ENCODE measurements at regions not wholly inside any gene's neighbourhood (a gene's known extent, or its start where the extent isn't known, plus 50 kb on each side); places are given as distances from the start of the nearest gene placed in this dataset.

- Histone ChIP-seq H3K23me2 (ENCODE audit: low read depth, low read length) (no peaks in the 10 kb centered on the region), H2AK5ac (ENCODE audit: low read depth, low read length) (no peak overlapping the region), H3K56ac (replicated peaks; ENCODE audit: insufficient read length, low read depth, low read length) (no peak overlapping the region), H2BK5ac (ENCODE audit: low read depth, low read length) (no peak overlapping the region), H3K27me3 (replicated peaks in 1 of 4; ENCODE audit: control insufficient read depth in 3 of 4, extremely low read depth in 1 of 4, insufficient read depth in 3 of 4, low read length in 3 of 4) (no peaks in the 10 kb centered on the region; a peak in 1 of 7 replicates), H3K79me1 (ENCODE audit: low read depth, low read length) (no peaks in the 10 kb centered on the region), H3K23ac (ENCODE audit: insufficient read length) (no peak overlapping the region), H3K4me3 (ENCODE audit: extremely low read depth in 1 of 4, insufficient read depth in 2 of 4, low read depth in 3 of 4, low read length in 4 of 4) (no peak overlapping the region), H3K9ac (replicated peaks in 1 of 4; ENCODE audit: extremely low read depth in 1 of 4, low read depth in 3 of 4, low read length in 3 of 4) (no peak overlapping the region), H3K4me2 (ENCODE audit: insufficient read depth in 1 of 2, low read depth in 2 of 2, low read length in 2 of 2) (no peak overlapping the region), H4K91ac (replicated peaks; ENCODE audit: insufficient read length, low read length) (no peak overlapping the region), H3K36me3 (ENCODE audit: control insufficient read depth in 2 of 4, insufficient read depth in 4 of 4, low read length in 3 of 4) (no peaks in the 10 kb centered on the region), H2AFZ (ENCODE audit: low read length) (no peak overlapping the region), H2BK12ac (ENCODE audit: low read depth, low read length) (no peak overlapping the region), H2BK120ac (replicated peaks; ENCODE audit: low read depth, low read length) (no peak overlapping the region), H4K8ac (ENCODE audit: extremely low read depth, insufficient read depth, low read length) (no peak overlapping the region), H4K20me1 (replicated peaks in 1 of 2; ENCODE audit: control insufficient read depth in 1 of 2, insufficient read depth in 2 of 2, low read length in 2 of 2) (no peaks in the 10 kb centered on the region), H3K9me3 (ENCODE audit: insufficient read depth in 2 of 2, low read depth in 1 of 2, low read length in 1 of 2) (no peaks in the 10 kb centered on the region; a peak in 1 of 4 replicates), H3K4me1 (replicated peaks in 1 of 4; ENCODE audit: control insufficient read depth in 3 of 4, insufficient read depth in 4 of 4, low read length in 3 of 4) (no peaks in the 10 kb centered on the region), H3K79me2 (ENCODE audit: control insufficient read depth in 1 of 2, insufficient read depth in 2 of 2, low read length in 2 of 2) (no peaks in the 10 kb centered on the region), H3K4ac (replicated peaks; ENCODE audit: insufficient read length, low read depth, low read length) (no peak overlapping the region), H3K18ac (ENCODE audit: extremely low read depth, low read length) (no peak overlapping the region), H2BK15ac (ENCODE audit: low read length) (no peak overlapping the region), H3K27ac (ENCODE audit: low read depth, low read length) (no peak overlapping the region), H4K5ac (ENCODE audit: insufficient read length, low read depth, low read length) (no peak overlapping the region), H2BK20ac (ENCODE audit: low read length) (no peak overlapping the region), H3K14ac (ENCODE audit: insufficient read length) (no peak overlapping the region)
- DNase-seq (ENCODE audit: low read depth in 1 of 2, low spot score in 2 of 2) = no peak
- CTCF ChIA-PET (ENCODE audit: partially characterized antibody) = no interaction called here
- POLR2A ChIA-PET (ENCODE audit: partially characterized antibody) = no interaction called here
- 95% methylated on average over 1 of the region's 1 CpG; no CpG with 5 or more reads in 1 of the 2 experiments for WGBS, 2 experiments (ENCODE audit: extremely low coverage in 1 of 2, insufficient coverage in 1 of 2, insufficient read length in 1 of 2, insufficient replicate concordance in 2 of 2, low coverage in 1 of 2, low lambda C conversion rate in 2 of 2, missing lambda C conversion rate in 1 of 2)
- FAIRE-seq = no peak
- TF ChIP-seq POLR2A (IDR thresholded peaks at IDR 0.05; ENCODE audit: control extremely low read depth in 1 of 2, low read depth in 2 of 2, low read length in 2 of 2) = no peak
- TF ChIP-seq SIRT6 (IDR thresholded peaks at IDR 0.05; ENCODE audit: low read length) = no peak
- no peak for TF ChIP-seq KDM4A (IDR thresholded peaks at IDR 0.05; ENCODE audit: low read depth, low read length, severe bottlenecking)
- TF ChIP-seq EGR1 (IDR thresholded peaks at IDR 0.05; ENCODE audit: borderline replicate concordance, low read depth, low read length) = no peak
- no peak for TF ChIP-seq BCL11A (IDR thresholded peaks at IDR 0.05; ENCODE audit: low read depth in 2 of 2, low read length in 2 of 2)
- no peak for TF ChIP-seq RNF2 (IDR thresholded peaks at IDR 0.05; ENCODE audit: borderline replicate concordance, low read depth, low read length, missing control alignments, poor library complexity, severe bottlenecking)
- no peak for TF ChIP-seq RBBP5 (IDR thresholded peaks at IDR 0.05; ENCODE audit: borderline replicate concordance, low read depth, low read length)
- TF ChIP-seq TEAD4 (IDR thresholded peaks at IDR 0.05; ENCODE audit: low read depth, low read length) = no peak
- no peak for TF ChIP-seq RAD21 (IDR thresholded peaks at IDR 0.05 in 1 of 2, conservative IDR thresholded peaks at IDR 0.05 in 1 of 2; ENCODE audit: low read depth in 2 of 2, low read length in 2 of 2)
- no peak for TF ChIP-seq KDM1A (IDR thresholded peaks at IDR 0.05; ENCODE audit: borderline replicate concordance, low read length)
- no peak for TF ChIP-seq POLR2AphosphoS5 (IDR thresholded peaks at IDR 0.05; ENCODE audit: low read depth, low read length)
- no peak for TF ChIP-seq EZH2 (IDR thresholded peaks at IDR 0.05; ENCODE audit: low read depth, low read length, severe bottlenecking)
- no peak for TF ChIP-seq NANOG (IDR thresholded peaks at IDR 0.05; ENCODE audit: insufficient read depth, low read depth, low read length, poor library complexity, severe bottlenecking)
- TF ChIP-seq EP300 (IDR thresholded peaks at IDR 0.05; ENCODE audit: borderline replicate concordance in 1 of 2, low read depth in 2 of 2, low read length in 2 of 2) = no peak
These were observed 233.1 kb upstream of the MEX3C start for GRCh38 chr18:51430538-51430937.
